IPS-15b (cell line): ENCODE measurements at regions not wholly inside any gene's neighbourhood (a gene's known extent, or its start where the extent isn't known, plus 50 kb on each side); places are given as distances from the start of the nearest gene placed in this dataset.
"Not testable (repeated sequence)": the region's sequence is repeated elsewhere in the genome, so short reads cannot be mapped to it uniquely, and the experiment has no call there.

Source experiments
- H3K27me3 ChIP-seq: one replicate; pipeline ENCODE4 v1.6.1; 2013; ENCODE audit warnings: low read length; ENCODE audit not compliant: control insufficient read depth, insufficient read depth
- H3K36me3 ChIP-seq: one replicate; pipeline ENCODE4 v1.6.1; 2013; ENCODE audit warnings: low read length; ENCODE audit not compliant: control insufficient read depth, insufficient read depth
- H3K4me1 ChIP-seq: one replicate; pipeline ENCODE4 v1.6.1; 2013; ENCODE audit warnings: mild to moderate bottlenecking, low read length; ENCODE audit not compliant: control insufficient read depth, insufficient read depth
- H3K4me3 ChIP-seq: one replicate; pipeline ENCODE4 v1.5.1; 2013; ENCODE audit warnings: low read depth, low read length
- H3K9ac ChIP-seq: one replicate; pipeline ENCODE4 v1.6.1; 2013; ENCODE audit warnings: low read depth, mild to moderate bottlenecking, low read length
- H3K9me3 ChIP-seq: one replicate; pipeline ENCODE4 v1.6.1; 2013; ENCODE audit warnings: mild to moderate bottlenecking, low read length; ENCODE audit not compliant: control insufficient read depth, insufficient read depth

- Histone ChIP-seq H3K4me1 (no peaks in the 10 kb centered on the region), H3K4me3 (no peak overlapping the region), H3K9me3 (no peaks in the 10 kb centered on the region), H3K36me3 (no peaks in the 10 kb centered on the region), H3K27me3 (no peaks in the 10 kb centered on the region), H3K9ac (no peak overlapping the region)
These were observed 337.5 kb upstream of the CNTNAP2 start for GRCh38 chr7:145779140-145779539.

- H3K4me3 ChIP-seq = no peak overlapping the region
These were observed 341.8 kb upstream of the CNTNAP2 start for GRCh38 chr7:145774777-145775176.

GRCh38 chr7:145753004-145753403 is 363.6 kb upstream of the CNTNAP2 start:
- no peaks in the 10 kb centered on the region for H3K36me3 ChIP-seq
- no peaks in the 10 kb centered on the region for H3K4me1 ChIP-seq
- no peaks in the 10 kb centered on the region for H3K27me3 ChIP-seq
- H3K9me3 ChIP-seq = no peaks in the 10 kb centered on the region
- H3K4me3 ChIP-seq = no peak overlapping the region
- no peak overlapping the region for H3K9ac ChIP-seq

More at GRCh38 chr7:145774777-145775176, 341.8 kb upstream of the CNTNAP2 start:
- H3K36me3 ChIP-seq = no peaks in the 10 kb centered on the region
- H3K9ac ChIP-seq = no peak overlapping the region
- H3K4me1 ChIP-seq = no peaks in the 10 kb centered on the region
- H3K9me3 ChIP-seq = no peaks in the 10 kb centered on the region
- H3K27me3 ChIP-seq = no peaks in the 10 kb centered on the region

GRCh38 chr7:145737617-145738016 is 379.0 kb upstream of the CNTNAP2 start:
- H3K4me3 ChIP-seq = no peak overlapping the region
- peaks cover 3% of the 10 kb centered on the region for H3K4me1 ChIP-seq
- H3K36me3 ChIP-seq = no peaks in the 10 kb centered on the region
- no peaks in the 10 kb centered on the region for H3K9me3 ChIP-seq
- H3K27me3 ChIP-seq = no peaks in the 10 kb centered on the region
- no peak overlapping the region for H3K9ac ChIP-seq

GRCh38 chr7:145735061-145735460 is 381.5 kb upstream of the CNTNAP2 start:
- Histone ChIP-seq H3K9ac (no peak overlapping the region), H3K4me3 (no peak overlapping the region), H3K27me3 (no peaks in the 10 kb centered on the region), H3K9me3 (no peaks in the 10 kb centered on the region), H3K36me3 (no peaks in the 10 kb centered on the region), H3K4me1 (peaks cover 6% of the 10 kb centered on the region)

- no peak overlapping the region for H3K4me3 ChIP-seq
- no peaks in the 10 kb centered on the region for H3K36me3 ChIP-seq
- peaks cover 6% of the 10 kb centered on the region for H3K4me1 ChIP-seq
- no peak overlapping the region for H3K9ac ChIP-seq
- no peaks in the 10 kb centered on the region for H3K9me3 ChIP-seq
- H3K27me3 ChIP-seq = no peaks in the 10 kb centered on the region
These were observed 384.1 kb upstream of the CNTNAP2 start for GRCh38 chr7:145732521-145732920.

GRCh38 chr7:145729691-145730090 is 386.9 kb upstream of the CNTNAP2 start:
- H3K27me3 ChIP-seq = no peaks in the 10 kb centered on the region
- peaks cover 6% of the 10 kb centered on the region for H3K4me1 ChIP-seq
- no peak overlapping the region for H3K9ac ChIP-seq
- H3K9me3 ChIP-seq = no peaks in the 10 kb centered on the region
- no peaks in the 10 kb centered on the region for H3K36me3 ChIP-seq
- no peak overlapping the region for H3K4me3 ChIP-seq

GRCh38 chr7:145718129-145718528 is 398.5 kb upstream of the CNTNAP2 start:
- Histone ChIP-seq H3K4me3 (no peak overlapping the region), H3K27me3 (no peaks in the 10 kb centered on the region), H3K9me3 (no peaks in the 10 kb centered on the region), H3K4me1 (peaks cover 6% of the 10 kb centered on the region), H3K9ac (no peak overlapping the region), H3K36me3 (no peaks in the 10 kb centered on the region)

GRCh38 chr7:145700488-145700887 is 416.1 kb upstream of the CNTNAP2 start:
- Histone ChIP-seq H3K4me1 (no peaks in the 10 kb centered on the region), H3K9ac (no peak overlapping the region), H3K27me3 (no peaks in the 10 kb centered on the region), H3K36me3 (no peaks in the 10 kb centered on the region), H3K9me3 (no peaks in the 10 kb centered on the region), H3K4me3 (no peak overlapping the region)

- H3K4me1 ChIP-seq = no peaks in the 10 kb centered on the region
- H3K9me3 ChIP-seq = no peaks in the 10 kb centered on the region
- H3K36me3 ChIP-seq = no peaks in the 10 kb centered on the region
- no peak overlapping the region for H3K4me3 ChIP-seq
- no peaks in the 10 kb centered on the region for H3K27me3 ChIP-seq
- no peak overlapping the region for H3K9ac ChIP-seq
These were observed 417.9 kb upstream of the CNTNAP2 start for GRCh38 chr7:145698526-145699262.

GRCh38 chr7:145697412-145698107 is 419.0 kb upstream of the CNTNAP2 start:
- H3K4me3 ChIP-seq, H3K9ac ChIP-seq, H3K9me3 ChIP-seq, H3K36me3 ChIP-seq, H3K4me1 ChIP-seq, H3K27me3 ChIP-seq: not testable (repeated sequence)

GRCh38 chr7:145696071-145696470 is 420.5 kb upstream of the CNTNAP2 start:
- Histone ChIP-seq H3K9me3 (no peaks in the 10 kb centered on the region), H3K4me1 (no peaks in the 10 kb centered on the region), H3K36me3 (no peaks in the 10 kb centered on the region), H3K27me3 (no peaks in the 10 kb centered on the region), H3K4me3 (no peak overlapping the region), H3K9ac (no peak overlapping the region)
